Immature natural killer cell (primary cell): ENCODE measurements at regions not wholly inside any gene's neighbourhood (a gene's known extent, or its start where the extent isn't known, plus 50 kb on each side); places are given as distances from the start of the nearest gene placed in this dataset.

Experiments
- DNase-seq, 3 donors: peaks; one replicate each; pipeline ENCODE4 v3.0.0; 2022; ENCODE audit warnings: mixed read lengths in 1 of 3
- H3K27ac Mint-ChIP-seq, 6 donors: one replicate each; pipeline ENCODE4 v1.8.0; 2020; ENCODE audit warnings: mixed read lengths in 6 of 6, mild to moderate bottlenecking in 5 of 6, inconsistent platforms in 4 of 6, moderate library complexity in 3 of 6
- H3K27me3 Mint-ChIP-seq, 3 donors: one replicate each; pipeline ENCODE4 v1.8.0; 2020 to 2021; ENCODE audit warnings: low read depth in 3 of 3, mild to moderate bottlenecking in 3 of 3, mixed read lengths in 3 of 3, moderate library complexity in 3 of 3, inconsistent platforms in 1 of 3
- H3K36me3 Mint-ChIP-seq, 3 donors: one replicate each; pipeline ENCODE4 v1.8.0; 2020; ENCODE audit warnings: mixed read lengths in 3 of 3, inconsistent platforms in 2 of 3, mild to moderate bottlenecking in 2 of 3
- H3K4me1 Mint-ChIP-seq, 2 donors: one replicate each; pipeline ENCODE4 v1.8.0; 2020; ENCODE audit warnings: inconsistent platforms in 2 of 2, mild to moderate bottlenecking in 2 of 2, mixed read lengths in 2 of 2, moderate library complexity in 1 of 2
- H3K4me3 Mint-ChIP-seq, 5 donors: one replicate each; pipeline ENCODE4 v1.8.0; 2020; ENCODE audit warnings: mild to moderate bottlenecking in 5 of 5, mixed read lengths in 5 of 5, inconsistent platforms in 3 of 5, moderate library complexity in 3 of 5
- H3K9me3 Mint-ChIP-seq, 6 donors: one replicate each; pipeline ENCODE4 v1.8.0; 2020; ENCODE audit warnings: mild to moderate bottlenecking in 6 of 6, mixed read lengths in 6 of 6, inconsistent platforms in 4 of 6, moderate library complexity in 3 of 6

GRCh38 chr2:15797939-15798281 is 142.4 kb upstream of the MYCN start:
- H3K4me3 Mint-ChIP-seq: no peak overlapping the region

DNA sequence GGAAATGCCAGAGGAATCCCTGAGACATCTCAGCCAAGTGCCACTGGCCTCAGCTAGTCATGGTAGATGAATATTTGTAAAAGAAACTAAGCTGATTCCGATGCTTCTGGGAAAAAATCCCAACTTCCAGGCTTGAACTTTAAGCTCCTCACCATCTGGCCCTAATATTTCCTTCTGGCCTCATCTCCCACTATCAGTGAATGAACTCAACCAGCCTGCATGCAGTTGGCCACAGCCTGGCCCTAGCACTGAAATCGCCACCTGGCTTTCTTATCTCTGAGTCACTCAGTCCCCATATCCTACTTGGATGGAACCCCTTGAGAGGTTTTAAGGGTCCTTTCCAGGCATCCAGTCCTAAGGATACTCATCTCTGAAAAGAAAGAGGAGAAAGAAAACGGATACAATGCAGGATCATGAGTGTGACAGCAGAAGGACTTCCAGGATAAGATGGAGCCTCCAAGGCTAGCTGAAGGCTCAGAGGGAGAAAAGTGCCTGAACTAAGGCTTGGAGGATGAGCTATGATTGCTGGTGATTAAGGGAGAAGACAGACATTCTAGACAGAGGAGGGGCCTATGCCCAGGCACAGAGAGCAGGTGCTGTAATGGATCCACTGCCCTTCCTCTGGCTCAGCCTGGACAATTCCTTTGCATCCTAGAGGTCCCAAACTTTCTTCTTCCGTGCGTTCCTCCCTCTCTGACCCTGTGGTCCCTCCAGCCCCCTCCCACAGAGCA is 141.5 kb upstream of the MYCN start:
- Mint-ChIP-seq H3K27ac (no peak overlapping the region), H3K36me3 (no peaks in the 10 kb centered on the region), H3K27me3 (peaks cover 0 to 11% (median 2%) of the 10 kb centered on the region in 3 donors)

More at GRCh38 chr2:15797939-15798281, 142.4 kb upstream of the MYCN start:
- no peaks in the 10 kb centered on the region for H3K9me3 Mint-ChIP-seq
- peaks cover 0 to 9% (median 2%) of the 10 kb centered on the region in 3 donors for H3K27me3 Mint-ChIP-seq
- no peak overlapping the region for H3K27ac Mint-ChIP-seq
- DNase-seq: no peak
- H3K36me3 Mint-ChIP-seq: no peaks in the 10 kb centered on the region
- no peaks in the 10 kb centered on the region for H3K4me1 Mint-ChIP-seq

DNA sequence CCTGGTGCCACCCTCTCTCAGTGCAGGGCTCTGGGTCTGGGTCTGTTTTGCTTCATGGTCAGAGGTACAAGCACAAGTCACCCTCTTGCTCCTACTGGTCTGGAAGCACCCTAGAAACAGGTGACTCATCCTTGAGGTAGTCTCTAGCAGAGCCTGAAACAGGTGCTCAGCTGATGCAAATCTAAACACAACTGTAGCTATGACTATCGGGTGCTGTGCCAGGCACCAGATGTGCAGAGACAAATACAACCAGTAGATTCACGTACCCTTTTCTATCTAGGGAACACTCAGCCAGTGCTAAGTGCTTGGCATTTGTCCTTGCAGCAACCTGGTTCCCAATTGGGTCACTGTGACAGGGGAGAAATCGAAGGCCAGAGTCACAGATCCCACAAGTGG is 140.9 kb upstream of the MYCN start:
- peaks cover 0 to 11% (median 4%) of the 10 kb centered on the region in 3 donors for H3K27me3 Mint-ChIP-seq
- H3K4me3 Mint-ChIP-seq: no peak overlapping the region
- H3K27ac Mint-ChIP-seq: no peak overlapping the region
- H3K4me1 Mint-ChIP-seq: no peaks in the 10 kb centered on the region
- no peaks in the 10 kb centered on the region for H3K9me3 Mint-ChIP-seq
- DNase-seq: no peak
- H3K36me3 Mint-ChIP-seq: no peaks in the 10 kb centered on the region

More for the DNA sequence above, 141.5 kb upstream of the MYCN start:
- no peak for DNase-seq
- no peaks in the 10 kb centered on the region for H3K4me1 Mint-ChIP-seq
- H3K4me3 Mint-ChIP-seq: no peak overlapping the region
- H3K9me3 Mint-ChIP-seq: no peaks in the 10 kb centered on the region

GRCh38 chr2:15800495-15801329 is 139.6 kb upstream of the MYCN start:
- Mint-ChIP-seq H3K27me3 (peaks cover 0 to 11% (median 4%) of the 10 kb centered on the region in 3 donors), H3K9me3 (no peaks in the 10 kb centered on the region), H3K36me3 (no peaks in the 10 kb centered on the region), H3K4me1 (no peaks in the 10 kb centered on the region), H3K4me3 (no peak overlapping the region), H3K27ac (no peak overlapping the region)
- no peak for DNase-seq

GRCh38 chr2:15801439-15801838 is 138.9 kb upstream of the MYCN start:
- Mint-ChIP-seq H3K27ac (no peak overlapping the region), H3K4me3 (no peak overlapping the region), H3K36me3 (no peaks in the 10 kb centered on the region), H3K4me1 (no peaks in the 10 kb centered on the region), H3K9me3 (no peaks in the 10 kb centered on the region), H3K27me3 (peaks cover 2 to 7% (median 4%) of the 10 kb centered on the region in 3 donors)
- DNase-seq: no peak

DNA sequence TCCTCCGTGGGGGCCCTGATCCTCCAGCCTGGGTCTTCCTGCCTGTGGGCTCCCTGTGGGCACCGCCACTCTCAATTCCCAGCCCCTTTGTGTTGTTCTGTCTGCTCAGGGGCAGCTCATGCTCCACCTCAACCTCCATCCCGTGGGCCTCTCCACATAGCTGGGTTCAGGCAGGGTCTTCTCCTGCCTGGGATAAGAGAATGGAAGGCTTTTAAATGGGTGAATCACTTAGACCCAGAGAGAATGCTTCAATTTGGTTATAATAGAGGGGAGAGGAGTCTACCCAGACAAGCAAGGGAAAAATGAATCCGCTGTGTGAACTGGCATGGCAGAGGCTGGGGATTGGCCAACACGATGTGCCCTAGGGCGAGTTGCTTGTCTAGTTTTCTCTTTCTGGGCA is 138.4 kb upstream of the MYCN start:
- DNase-seq: no peak
- no peaks in the 10 kb centered on the region for H3K9me3 Mint-ChIP-seq
- no peaks in the 10 kb centered on the region for H3K36me3 Mint-ChIP-seq
- no peak overlapping the region for H3K27ac Mint-ChIP-seq
- H3K4me3 Mint-ChIP-seq: no peak overlapping the region
- H3K27me3 Mint-ChIP-seq: peaks cover 2 to 7% (median 4%) of the 10 kb centered on the region in 3 donors
- H3K4me1 Mint-ChIP-seq: no peaks in the 10 kb centered on the region

DNA sequence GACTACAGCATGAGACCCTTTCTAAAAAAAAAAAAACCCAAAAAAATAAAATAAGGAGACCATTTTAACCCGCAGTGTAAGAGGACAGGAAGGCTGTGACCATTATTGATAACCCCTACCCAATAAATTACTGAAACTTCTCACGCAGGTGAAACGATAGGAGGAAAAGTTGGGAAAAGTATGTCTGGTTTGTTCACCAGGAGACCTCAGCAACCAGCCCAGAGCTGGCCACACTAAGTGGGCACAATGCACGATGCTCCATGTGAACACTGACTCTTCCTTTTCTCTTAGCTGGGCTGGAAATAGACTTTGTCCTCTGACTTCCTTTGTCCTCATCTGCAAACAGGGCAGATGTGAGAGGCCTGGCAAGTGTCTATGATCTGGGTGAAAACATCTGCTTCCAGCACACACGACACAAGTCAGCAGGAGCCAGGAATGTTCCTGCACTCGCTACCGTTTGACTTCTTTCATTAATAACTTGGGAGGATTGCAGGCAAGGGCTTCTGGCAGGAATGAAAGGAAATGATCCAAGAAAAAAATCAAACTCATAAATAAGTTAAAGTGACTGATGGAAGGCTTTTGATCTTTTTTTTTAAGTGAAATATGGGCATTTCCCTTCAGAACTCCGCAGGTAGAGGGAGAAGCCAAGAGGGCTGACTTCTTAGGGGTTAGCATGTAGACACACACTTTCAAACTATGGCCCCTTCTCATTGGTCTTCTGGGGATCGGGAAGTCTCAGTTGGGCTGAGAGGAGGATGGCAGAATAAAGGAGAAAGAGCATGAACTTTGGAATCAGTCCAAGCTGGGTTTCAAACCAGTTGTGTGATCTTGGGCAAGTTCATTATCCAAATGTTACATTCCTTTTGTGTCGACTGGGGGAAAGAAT is 137.4 kb upstream of the MYCN start:
- no peaks in the 10 kb centered on the region for H3K36me3 Mint-ChIP-seq
- no peaks in the 10 kb centered on the region for H3K4me1 Mint-ChIP-seq
- peaks cover 2 to 7% (median 4%) of the 10 kb centered on the region in 3 donors for H3K27me3 Mint-ChIP-seq
- H3K27ac Mint-ChIP-seq: no peak overlapping the region
- DNase-seq: no peak
- no peak overlapping the region for H3K4me3 Mint-ChIP-seq
- H3K9me3 Mint-ChIP-seq: no peaks in the 10 kb centered on the region

GRCh38 chr2:15803543-15804245 is 136.7 kb upstream of the MYCN start:
- H3K9me3 Mint-ChIP-seq: no peaks in the 10 kb centered on the region
- H3K4me3 Mint-ChIP-seq: no peak overlapping the region
- DNase-seq: no peak
- H3K27ac Mint-ChIP-seq: no peak overlapping the region
- peaks cover 2 to 8% (median 4%) of the 10 kb centered on the region in 3 donors for H3K27me3 Mint-ChIP-seq
- no peaks in the 10 kb centered on the region for H3K4me1 Mint-ChIP-seq
- H3K36me3 Mint-ChIP-seq: no peaks in the 10 kb centered on the region

GRCh38 chr2:15804246-15804619 is 136.1 kb upstream of the MYCN start:
- Mint-ChIP-seq H3K27me3 (peaks cover 2 to 8% (median 4%) of the 10 kb centered on the region in 3 donors), H3K9me3 (no peaks in the 10 kb centered on the region), H3K36me3 (no peaks in the 10 kb centered on the region), H3K4me1 (no peaks in the 10 kb centered on the region), H3K4me3 (no peak overlapping the region), H3K27ac (no peak overlapping the region)
- DNase-seq: no peak

- H3K4me3 Mint-ChIP-seq: no peak overlapping the region
- no peak for DNase-seq
These were observed 135.7 kb upstream of the MYCN start for GRCh38 chr2:15804691-15805090.

DNA sequence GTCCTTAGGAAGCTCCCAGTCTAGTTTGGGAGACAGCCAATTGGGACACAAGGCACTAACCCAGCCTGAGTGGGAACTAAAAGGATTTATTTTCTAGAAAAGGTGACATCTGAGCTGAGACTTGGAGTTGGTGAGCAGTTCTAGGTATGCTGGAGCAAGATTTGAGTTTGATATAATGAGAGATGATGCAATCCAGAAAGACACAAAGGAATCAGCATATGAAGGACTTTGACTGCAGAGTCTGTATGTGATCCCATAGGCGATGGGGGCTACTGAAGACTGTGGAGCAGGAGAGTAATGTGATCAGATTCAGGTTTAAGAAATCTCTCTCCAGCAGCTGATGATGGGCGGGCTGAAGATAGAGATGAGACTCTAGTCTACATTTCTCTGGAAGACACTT is 135.1 kb upstream of the MYCN start:
- no peak for DNase-seq
- Mint-ChIP-seq H3K36me3 (no peaks in the 10 kb centered on the region), H3K9me3 (no peaks in the 10 kb centered on the region), H3K27me3 (peaks cover 2 to 8% (median 4%) of the 10 kb centered on the region in 3 donors), H3K4me3 (no peak overlapping the region), H3K27ac (no peak overlapping the region), H3K4me1 (no peaks in the 10 kb centered on the region)

More at GRCh38 chr2:15804691-15805090, 135.7 kb upstream of the MYCN start:
- Mint-ChIP-seq H3K9me3 (no peaks in the 10 kb centered on the region), H3K27me3 (peaks cover 2 to 8% (median 4%) of the 10 kb centered on the region in 3 donors), H3K4me1 (no peaks in the 10 kb centered on the region), H3K27ac (no peak overlapping the region), H3K36me3 (no peaks in the 10 kb centered on the region)

GRCh38 chr2:15805772-15806171 is 134.6 kb upstream of the MYCN start:
- Mint-ChIP-seq H3K4me1 (no peaks in the 10 kb centered on the region), H3K36me3 (no peaks in the 10 kb centered on the region), H3K4me3 (no peak overlapping the region), H3K27me3 (peaks cover 2 to 8% (median 4%) of the 10 kb centered on the region in 3 donors), H3K27ac (no peak overlapping the region), H3K9me3 (no peaks in the 10 kb centered on the region)
- DNase-seq: no peak

- no peaks in the 10 kb centered on the region for H3K4me1 Mint-ChIP-seq
- H3K4me3 Mint-ChIP-seq: no peak overlapping the region
- peaks cover 6 to 14% (median 6%) of the 10 kb centered on the region in 3 donors for H3K27me3 Mint-ChIP-seq
- H3K36me3 Mint-ChIP-seq: no peaks in the 10 kb centered on the region
- H3K9me3 Mint-ChIP-seq: peaks cover 0 to 2% (median 0%) of the 10 kb centered on the region in 6 donors
- DNase-seq: no peak
- no peak overlapping the region for H3K27ac Mint-ChIP-seq
These were observed 133.4 kb upstream of the MYCN start for GRCh38 chr2:15806801-15807417.
